ENCODE measurements at regions not wholly inside any gene's neighbourhood (a gene's known extent, or its start where the extent isn't known, plus 50 kb on each side); places are given as distances from the start of the nearest gene placed in this dataset. TPM values are rescaled to one million over a fixed set of nuclear protein-coding genes. Genes with fewer than 3 reads are reported as not detected.

DNA sequence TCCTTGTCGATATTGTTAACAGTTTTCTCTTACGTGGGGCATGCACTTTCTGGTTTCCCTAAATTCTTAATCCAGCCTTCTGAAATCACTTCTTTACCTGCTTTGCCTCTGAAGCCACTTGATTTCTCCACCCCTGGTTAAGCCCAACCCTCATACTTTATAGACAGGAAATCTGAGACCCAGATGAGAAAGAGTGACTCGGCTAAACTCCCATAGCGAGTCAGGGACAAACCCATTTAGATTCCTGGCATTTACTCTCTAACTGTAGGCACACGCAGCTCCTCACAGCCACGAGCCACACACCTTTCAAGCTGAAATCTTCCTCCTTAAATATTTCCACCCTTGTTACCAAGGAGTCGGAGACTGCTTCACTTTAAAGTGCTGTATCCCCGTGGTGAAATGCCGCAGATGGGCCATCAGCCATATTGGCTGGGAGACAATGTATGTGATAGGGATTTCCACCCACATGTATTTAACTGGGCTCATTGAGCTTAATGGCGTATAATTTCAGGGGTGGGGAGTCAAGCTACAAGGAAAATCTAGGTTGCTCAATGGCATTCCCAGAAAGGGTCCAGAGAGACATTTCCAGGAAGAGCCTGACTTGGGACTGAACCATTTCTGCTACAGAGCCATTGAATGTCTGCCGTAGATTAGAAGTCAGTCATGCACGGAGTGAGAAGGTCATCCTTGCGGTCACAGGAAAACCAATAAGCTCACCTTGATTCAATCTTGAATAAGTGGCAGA lies 49.9 kb upstream of the GRK3 start:
- intact Hi-C loops (cut with DNase I), result no loop called here
- ATAC-seq (no peak), DNase-seq (ENCODE audit: missing footprints) (no peak)

Small RNA genes lying in the stretch of these regions (microRNA-seq; reads per million reads assigned to microRNA genes)
- gene MIR6817, result not detected
